ENCODE measurements at regions not wholly inside any gene's neighbourhood (a gene's known extent, or its start where the extent isn't known, plus 50 kb on each side); places are given as distances from the start of the nearest gene placed in this dataset.

GRCh38 chr6:8342241-8342819, 93.0 kb downstream of the SLC35B3 start:
- Histone ChIP-seq H3K9me3 (ENCODE audit: control insufficient read depth in 4 of 4, insufficient read depth in 3 of 4, low read length in 3 of 4) (peaks cover 0 to 8% (median 0%) of the 10 kb centered on the region in 4 donors), H3K4me3 (no peak overlapping the region), H3K27ac (ENCODE audit: low read depth in 1 of 2, low read length in 1 of 2) (no peak overlapping the region), H3K9ac (ENCODE audit: insufficient read depth in 1 of 2, low read length in 2 of 2) (no peak overlapping the region), H3K4me1 (ENCODE audit: control insufficient read depth in 5 of 5, insufficient read depth in 5 of 5, low read length in 5 of 5) (no peaks in the 10 kb centered on the region), H3K36me3 (ENCODE audit: control insufficient read depth in 4 of 4, insufficient read depth in 4 of 4, low read length in 4 of 4) (no peaks in the 10 kb centered on the region), H3K27me3 (ENCODE audit: control insufficient read depth in 3 of 3, insufficient read depth in 3 of 3, low read length in 2 of 3) (no peaks in the 10 kb centered on the region)
- 77 to 80% methylated on average over 10 of the region's 10 CpGs for WGBS, 2 donors
- no peak for TF ChIP-seq CTCF (IDR thresholded peaks at IDR 0.05; ENCODE audit: control extremely low read depth, extremely low read depth)
- no peak for DNase-seq
- ATAC-seq (ENCODE audit: insufficient read depth, low FRiP score), result no peak

GRCh38 chr6:8337147-8337546, 98.2 kb downstream of the SLC35B3 start:
- no peaks in the 10 kb centered on the region for H3K36me3 ChIP-seq (ENCODE audit: control insufficient read depth in 4 of 4, insufficient read depth in 4 of 4, low read length in 4 of 4)
- H3K27ac ChIP-seq (ENCODE audit: low read depth in 1 of 2, low read length in 1 of 2), result no peak overlapping the region
- no peak for TF ChIP-seq CTCF (IDR thresholded peaks at IDR 0.05; ENCODE audit: control extremely low read depth, extremely low read depth)
- ATAC-seq (ENCODE audit: insufficient read depth, low FRiP score) (no peak), DNase-seq (no peak)
- WGBS, 2 donors, result 53 to 60% methylated on average over 4 of the region's 4 CpGs
- no peak overlapping the region for H3K9ac ChIP-seq (ENCODE audit: insufficient read depth in 1 of 2, low read length in 2 of 2)
- no peak overlapping the region for H3K4me3 ChIP-seq
- H3K4me1 ChIP-seq (ENCODE audit: control insufficient read depth in 5 of 5, insufficient read depth in 5 of 5, low read length in 5 of 5), result no peaks in the 10 kb centered on the region
- no peaks in the 10 kb centered on the region for H3K9me3 ChIP-seq (ENCODE audit: control insufficient read depth in 4 of 4, insufficient read depth in 3 of 4, low read length in 3 of 4)
- H3K27me3 ChIP-seq (ENCODE audit: control insufficient read depth in 3 of 3, insufficient read depth in 3 of 3, low read length in 2 of 3), result no peaks in the 10 kb centered on the region

GRCh38 chr6:8336406-8337057, 98.8 kb downstream of the SLC35B3 start:
- Histone ChIP-seq H3K4me3 (no peak overlapping the region), H3K9ac (ENCODE audit: insufficient read depth in 1 of 2, low read length in 2 of 2) (no peak overlapping the region), H3K36me3 (ENCODE audit: control insufficient read depth in 4 of 4, insufficient read depth in 4 of 4, low read length in 4 of 4) (no peaks in the 10 kb centered on the region), H3K27ac (ENCODE audit: low read depth in 1 of 2, low read length in 1 of 2) (no peak overlapping the region), H3K9me3 (ENCODE audit: control insufficient read depth in 4 of 4, insufficient read depth in 3 of 4, low read length in 3 of 4) (no peaks in the 10 kb centered on the region), H3K4me1 (ENCODE audit: control insufficient read depth in 5 of 5, insufficient read depth in 5 of 5, low read length in 5 of 5) (no peaks in the 10 kb centered on the region), H3K27me3 (ENCODE audit: control insufficient read depth in 3 of 3, insufficient read depth in 3 of 3, low read length in 2 of 3) (no peaks in the 10 kb centered on the region)
- no peak for TF ChIP-seq CTCF (IDR thresholded peaks at IDR 0.05; ENCODE audit: control extremely low read depth, extremely low read depth)
- ATAC-seq (ENCODE audit: insufficient read depth, low FRiP score) (no peak), DNase-seq (no peak)
- 78 to 79% methylated on average over 11 of the region's 11 CpGs for WGBS, 2 donors

Measured in lung (tissue), 11 donors.